ENCODE measurements at regions not wholly inside any gene's neighbourhood (a gene's known extent, or its start where the extent isn't known, plus 50 kb on each side); places are given as distances from the start of the nearest gene placed in this dataset.

DNA sequence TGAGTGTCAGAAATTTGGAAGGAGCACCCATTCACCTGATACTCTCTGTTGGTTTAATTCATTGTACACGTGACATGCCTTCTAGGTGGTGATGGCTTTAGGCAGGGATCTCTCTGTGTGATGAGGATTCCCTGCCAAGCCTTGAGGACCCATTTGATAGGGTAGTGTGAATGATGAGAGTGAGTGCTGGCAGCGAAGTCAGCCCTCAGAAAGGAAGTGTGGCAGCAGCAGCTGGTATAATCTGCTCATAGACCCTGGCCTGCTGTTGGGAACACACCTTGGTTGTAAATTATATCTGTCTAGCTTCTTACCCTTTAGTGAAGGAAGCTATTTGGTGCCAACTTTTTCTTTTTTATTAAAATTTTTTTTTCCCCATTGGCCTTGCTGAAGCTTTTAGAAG is 164.5 kb downstream of the HAUS1 start:
- no peak for DNase-seq

DNA sequence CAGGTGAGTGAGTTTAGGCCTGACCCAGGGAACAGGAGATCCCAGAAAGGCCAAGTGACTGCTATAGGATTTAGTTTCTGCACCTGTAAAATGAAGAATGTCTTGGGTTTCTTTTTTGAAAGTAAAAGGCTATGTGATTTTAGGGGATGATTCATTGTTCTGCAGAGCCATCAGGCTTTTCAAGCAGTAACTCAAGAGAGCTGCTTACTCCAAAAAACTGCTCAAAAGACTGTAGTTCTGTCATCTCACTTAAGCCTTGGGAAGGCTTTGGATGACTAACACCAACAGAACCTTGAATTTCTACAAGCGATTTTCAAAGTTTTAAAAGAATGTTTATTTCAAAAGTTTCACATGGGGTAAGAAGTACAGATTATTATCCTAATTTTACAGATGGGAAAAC is 165.1 kb downstream of the HAUS1 start:
- DNase-seq = no peak

- no peak for DNase-seq
Measured at GRCh38 chr18:46271488-46271887, 167.3 kb downstream of the HAUS1 start.

DNA sequence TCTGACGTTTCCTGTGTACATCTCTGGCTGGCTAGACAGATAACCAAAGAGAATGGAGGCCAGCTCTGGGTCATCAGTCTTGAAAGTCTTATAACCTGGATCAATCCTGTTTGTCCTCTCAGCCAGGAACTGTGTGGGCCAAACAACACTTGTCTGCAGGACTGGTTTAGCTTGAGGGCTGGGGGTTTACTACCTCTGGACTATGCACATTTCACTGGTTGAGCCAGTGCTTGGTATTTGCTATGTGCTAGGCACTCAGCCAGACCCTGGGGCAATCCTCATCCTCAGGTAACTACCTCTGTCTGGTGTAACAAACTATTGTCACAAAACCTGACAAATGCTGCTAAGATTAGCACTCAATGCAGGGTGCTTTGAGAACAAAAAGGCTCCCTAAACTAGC is 169.7 kb downstream of the HAUS1 start:
- no peak for DNase-seq

- no peak for DNase-seq
Measured at GRCh38 chr18:46274266-46274665, 170.1 kb downstream of the HAUS1 start.

DNA sequence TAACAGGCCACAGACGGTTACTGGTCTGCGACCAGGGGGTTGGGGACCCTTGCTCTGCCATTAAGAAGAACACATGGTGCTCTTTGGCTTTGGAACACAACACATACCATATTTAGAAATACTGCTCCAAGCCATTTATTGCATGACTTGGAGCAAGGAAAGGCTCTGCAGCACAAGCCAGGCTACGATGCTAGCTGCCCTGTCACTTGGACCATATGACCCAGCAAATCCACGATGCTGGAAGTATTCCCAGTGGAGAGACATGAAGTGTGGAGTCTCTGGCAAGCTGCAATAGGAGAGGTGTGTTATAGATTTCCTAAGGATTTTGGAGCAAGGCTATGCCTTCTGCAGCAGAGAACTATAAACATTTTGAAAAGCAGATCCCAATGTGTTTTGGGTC is 171.2 kb downstream of the HAUS1 start:
- DNase-seq = no peak

GRCh38 chr18:46276748-46277147 is 172.6 kb downstream of the HAUS1 start:
- no peak for DNase-seq

DNA sequence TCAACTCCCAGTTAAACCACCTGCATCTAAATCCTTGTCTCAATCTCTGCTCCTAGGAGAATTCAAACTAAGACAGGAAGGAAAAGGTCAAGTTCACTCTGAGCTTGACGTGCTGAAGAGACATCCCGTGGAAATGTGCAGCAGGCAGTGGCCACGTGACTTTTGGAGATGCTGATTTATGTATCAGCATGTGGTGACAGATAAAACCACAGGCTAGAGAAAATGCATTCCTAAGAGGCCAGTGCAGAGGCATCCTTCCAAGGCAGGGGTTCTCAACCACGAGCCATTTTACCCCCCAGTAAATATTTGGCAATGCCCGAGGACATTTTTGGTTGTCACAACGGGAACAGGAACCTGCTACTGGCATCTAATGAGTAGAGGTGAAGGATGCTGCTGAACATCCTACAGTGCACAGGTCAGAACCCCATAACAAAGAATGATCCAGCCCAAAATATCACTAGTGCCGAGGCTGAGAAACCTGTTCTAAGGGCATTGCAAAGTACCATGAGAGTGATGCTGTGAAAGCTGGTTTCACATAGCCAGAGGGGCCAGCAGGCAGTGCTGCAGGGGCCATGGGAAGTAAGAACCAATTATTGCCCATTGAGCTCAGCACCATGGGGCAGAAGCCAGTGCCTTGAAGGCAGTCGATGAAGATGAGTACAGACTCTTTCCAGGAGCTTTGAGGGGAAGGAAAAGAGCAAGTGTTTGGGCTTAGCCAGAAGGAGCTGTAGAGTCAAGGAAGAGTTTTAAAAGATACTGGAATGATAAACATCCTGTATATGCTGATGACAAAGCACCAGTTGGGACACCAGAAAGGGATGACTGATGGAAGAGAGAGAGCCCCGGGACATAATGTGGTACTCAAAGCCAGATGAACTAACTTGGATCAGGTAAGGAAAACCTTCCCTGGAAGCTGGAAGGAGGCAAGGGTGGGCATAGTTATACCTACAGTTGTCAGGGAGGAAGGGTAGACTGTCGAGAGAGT is 174.6 kb downstream of the HAUS1 start:
- DNase-seq = no peak

DNA sequence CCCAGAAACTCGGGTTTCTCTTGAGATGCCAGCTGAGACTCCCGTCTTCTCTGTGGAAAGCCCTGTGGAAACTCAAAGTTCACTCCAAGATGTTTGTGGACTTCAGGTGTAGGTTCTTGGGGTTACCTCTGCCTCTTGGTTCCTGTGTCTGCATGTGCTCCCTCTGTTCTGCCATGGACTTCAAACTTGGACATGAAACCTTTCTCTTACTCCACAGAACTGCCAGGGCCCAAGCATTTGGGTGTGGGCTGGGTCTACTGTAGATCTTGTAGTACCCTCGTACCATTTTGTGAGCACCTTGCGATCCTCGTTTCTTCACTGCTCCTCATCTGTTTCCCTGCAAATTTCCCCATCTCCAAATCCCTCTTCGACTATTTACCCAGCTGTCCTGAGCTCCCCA is 175.5 kb downstream of the HAUS1 start:
- DNase-seq = no peak

DNA sequence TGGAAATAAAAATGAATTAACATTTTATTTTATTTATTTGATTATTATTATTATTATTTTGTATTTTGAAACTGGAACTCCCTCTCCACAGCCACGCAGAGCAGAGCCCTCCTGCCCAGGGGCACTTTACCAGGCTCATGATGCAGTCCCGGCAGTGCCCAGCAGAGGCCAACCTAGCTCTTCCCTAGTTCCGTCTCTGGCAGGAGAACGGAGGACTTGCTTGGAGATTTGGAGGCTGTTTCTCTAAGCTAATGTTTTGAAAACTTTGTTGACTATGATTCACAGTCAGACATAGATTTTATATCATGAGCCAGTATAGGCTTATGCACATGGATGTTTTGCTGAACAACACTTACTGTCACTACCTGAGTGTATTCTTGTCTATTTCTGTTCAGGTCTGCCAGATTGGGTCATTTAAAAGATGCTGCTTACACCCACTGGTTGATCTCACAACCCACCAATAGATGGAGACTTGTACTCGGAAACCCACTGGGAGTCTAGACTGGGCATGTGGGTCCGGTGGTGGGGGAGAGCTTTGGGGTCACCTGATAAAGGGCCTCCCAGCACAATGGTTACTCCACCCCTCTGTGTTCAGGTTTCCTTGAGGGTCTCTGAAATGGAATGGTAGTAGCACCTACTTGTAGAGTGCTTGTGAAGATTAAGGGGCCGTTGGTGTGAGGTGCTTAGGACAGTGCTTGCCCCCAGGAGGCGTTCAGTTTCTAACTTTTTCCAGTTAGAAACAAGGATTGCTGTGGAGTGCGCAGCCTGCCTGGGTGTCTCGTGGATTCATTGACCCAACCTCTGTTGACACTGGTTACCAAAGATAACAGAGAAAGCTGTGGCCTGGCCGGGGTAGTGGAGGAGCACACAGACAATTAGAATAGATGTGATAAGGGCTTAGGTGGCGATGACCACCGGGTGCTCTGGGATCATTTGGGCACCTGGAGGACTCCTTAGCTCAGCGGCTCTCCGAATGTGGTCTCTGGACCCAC is 177.3 kb downstream of the HAUS1 start:
- DNase-seq = peak; percentile 49 to 64

GRCh38 chr18:46282177-46282570 is 178.0 kb downstream of the HAUS1 start:
- DNase-seq = no peak

- no peak for DNase-seq
Measured at GRCh38 chr18:46282646-46283045, 178.5 kb downstream of the HAUS1 start.

DNA sequence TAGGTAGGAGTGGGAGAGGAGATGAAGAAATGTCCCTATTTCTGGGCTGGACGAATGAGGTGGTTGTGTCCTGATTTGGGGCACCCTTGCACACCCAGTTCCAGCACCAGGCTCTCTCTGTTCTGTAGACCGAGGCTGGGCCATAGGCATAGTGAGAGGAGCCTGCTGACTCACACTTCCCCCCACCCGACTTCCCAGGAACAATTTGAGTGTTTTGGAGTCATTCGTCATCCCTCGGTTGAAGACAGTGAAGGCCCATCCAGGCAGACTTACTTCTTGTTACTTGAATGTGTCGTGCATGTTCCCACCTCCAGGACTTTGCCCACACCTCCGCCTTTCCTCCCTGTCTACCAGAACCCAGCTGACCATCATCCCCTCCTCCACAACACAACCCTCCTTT is 179.1 kb downstream of the HAUS1 start:
- no peak for DNase-seq

GRCh38 chr18:46283895-46284295 is 179.7 kb downstream of the HAUS1 start:
- DNase-seq = peak in 1 of 2 experiments; percentile 20

GRCh38 chr18:46289463-46289862 is 185.3 kb downstream of the HAUS1 start:
- no peak for DNase-seq

GRCh38 chr18:46289931-46290330 is 185.7 kb downstream of the HAUS1 start:
- DNase-seq = no peak

DNA sequence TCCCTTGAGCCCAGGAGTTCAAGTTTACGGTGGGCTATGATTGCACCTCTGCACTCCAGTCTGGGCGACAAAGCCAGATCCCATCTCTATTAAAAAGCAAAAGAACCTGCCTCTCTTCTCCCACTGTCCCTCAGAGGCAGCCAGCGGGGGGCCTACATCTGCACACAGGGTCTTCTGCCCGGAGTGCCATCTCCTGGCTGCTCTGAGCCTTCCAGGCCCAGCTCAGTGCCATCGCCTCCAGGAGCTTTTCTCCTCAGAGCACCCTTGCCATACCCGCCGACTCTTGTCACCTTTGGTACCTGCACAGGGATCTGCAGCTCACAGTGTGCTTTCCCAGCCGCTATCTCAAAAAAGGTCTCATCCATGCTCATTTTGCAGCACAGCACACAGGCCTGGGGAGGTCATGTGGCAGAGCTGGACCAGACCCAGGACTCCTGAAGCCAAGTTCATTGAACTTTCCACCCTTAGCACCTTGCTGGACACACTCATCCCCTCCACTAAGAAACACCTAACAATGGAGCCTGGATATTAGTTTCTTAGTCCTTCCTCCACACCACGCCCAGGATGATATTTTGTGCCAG is 186.3 kb downstream of the HAUS1 start:
- no peak for DNase-seq

GRCh38 chr18:46291149-46291548 is 187.0 kb downstream of the HAUS1 start:
- DNase-seq = no peak

DNA sequence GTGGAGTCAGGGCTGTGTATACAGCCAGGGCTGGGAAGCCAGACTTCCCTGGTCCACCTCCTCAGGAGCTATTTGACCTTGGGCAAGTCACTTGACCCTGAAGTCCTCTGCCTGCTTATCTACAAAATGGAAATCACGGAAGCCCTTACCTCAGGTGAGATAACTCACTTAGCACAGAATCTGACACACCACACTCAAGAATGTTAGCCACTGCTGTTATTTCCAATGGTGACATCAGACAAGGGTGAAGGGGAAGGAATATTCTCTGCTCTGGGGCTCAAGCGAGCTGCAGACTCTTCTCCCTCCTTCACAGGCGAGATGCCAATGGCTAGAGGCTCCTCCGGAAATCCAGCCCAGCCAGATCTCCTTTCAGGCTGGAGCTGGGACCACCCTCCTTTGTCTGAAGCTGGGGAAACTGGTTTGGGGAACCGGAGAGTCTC is 189.6 kb downstream of the HAUS1 start:
- DNase-seq = no peak

DNA sequence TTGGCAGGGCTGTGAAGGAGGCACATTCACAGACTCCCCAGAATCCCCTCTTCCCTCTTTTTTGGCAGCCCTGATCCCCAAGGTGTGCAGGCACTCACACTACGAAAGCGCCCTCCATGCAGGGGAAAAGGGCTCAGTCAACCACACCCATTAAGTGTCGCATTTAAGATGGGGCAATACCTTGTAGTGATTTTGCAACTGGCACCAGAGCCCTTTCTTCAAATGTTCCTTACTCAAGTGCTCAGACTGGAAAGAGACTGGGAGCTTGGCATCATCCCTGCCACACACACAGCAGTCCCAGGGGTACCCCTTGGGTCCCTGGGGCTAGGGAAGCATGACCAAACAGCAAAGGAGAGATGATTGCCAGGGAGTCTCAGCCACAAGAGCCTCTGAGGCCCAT is 190.1 kb downstream of the HAUS1 start:
- DNase-seq = no peak

DNA sequence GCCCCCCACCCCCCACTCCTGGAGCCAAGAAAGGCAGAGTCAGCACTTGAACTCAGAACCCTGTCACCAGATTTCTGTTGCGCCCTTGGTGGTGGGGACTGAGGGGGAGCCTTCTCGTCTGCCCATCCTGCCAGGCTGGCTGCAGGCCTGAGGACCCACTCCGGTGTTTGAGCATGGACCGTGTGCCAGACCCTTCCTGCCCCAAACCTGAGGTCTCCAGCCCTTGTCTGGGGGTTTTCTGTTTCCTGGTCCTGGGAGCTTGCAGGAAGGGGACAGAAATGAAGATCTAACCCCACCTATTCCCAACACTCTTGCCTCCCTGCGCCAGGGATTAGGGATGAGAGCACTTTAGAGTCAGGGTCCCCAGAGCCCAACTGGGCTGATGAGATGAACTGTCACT is 190.6 kb downstream of the HAUS1 start:
- DNase-seq = no peak

- no peak for DNase-seq
Measured at GRCh38 chr18:46295416-46295815, 191.2 kb downstream of the HAUS1 start.

- DNase-seq = no peak
Measured at GRCh38 chr18:46296656-46297055, 192.5 kb downstream of the HAUS1 start.

All from SHP77 (cell line).